T1000 (cell line): ENCODE measurements at regions not wholly inside any gene's neighbourhood (a gene's known extent, or its start where the extent isn't known, plus 50 kb on each side); places are given as distances from the start of the nearest gene placed in this dataset.

Experiments
- DNase-seq: peaks from one replicate; lab custom pipeline; 2025; ENCODE audit warnings: mixed read lengths; lab: John Stamatoyannopoulos, UW

- peak; percentile 43 for DNase-seq
Measured at GRCh38 chr13:89726690-89727435, 1620.6 kb upstream of the MIR17HG start.

GRCh38 chr13:89733829-89734228 is 1613.7 kb upstream of the MIR17HG start:
- no peak for DNase-seq

- DNase-seq, result no peak
Measured at GRCh38 chr13:89737051-89737450, 1610.4 kb upstream of the MIR17HG start.

- no peak for DNase-seq
Measured at GRCh38 chr13:89738072-89738471, 1609.4 kb upstream of the MIR17HG start.

GRCh38 chr13:89740994-89741685 is 1606.3 kb upstream of the MIR17HG start:
- no peak for DNase-seq

GRCh38 chr13:89746554-89746953 is 1600.9 kb upstream of the MIR17HG start:
- DNase-seq, result no peak

GRCh38 chr13:89748716-89749115 is 1598.8 kb upstream of the MIR17HG start:
- DNase-seq, result no peak

- DNase-seq, result no peak
Measured at GRCh38 chr13:89749888-89750287, 1597.6 kb upstream of the MIR17HG start.

GRCh38 chr13:89750371-89750770 is 1597.1 kb upstream of the MIR17HG start:
- no peak for DNase-seq

- no peak for DNase-seq
Measured at GRCh38 chr13:89751432-89751930, 1596.0 kb upstream of the MIR17HG start.

- no peak for DNase-seq
Measured at GRCh38 chr13:89752394-89752793, 1595.1 kb upstream of the MIR17HG start.

GRCh38 chr13:89755729-89756492 is 1591.6 kb upstream of the MIR17HG start:
- no peak for DNase-seq

GRCh38 chr13:89763005-89763404 is 1584.5 kb upstream of the MIR17HG start:
- no peak for DNase-seq

GRCh38 chr13:89783221-89783755 is 1564.2 kb upstream of the MIR17HG start:
- no peak for DNase-seq

GRCh38 chr13:89784161-89784809 is 1563.2 kb upstream of the MIR17HG start:
- no peak for DNase-seq

GRCh38 chr13:89786531-89786930 is 1561.0 kb upstream of the MIR17HG start:
- no peak for DNase-seq

GRCh38 chr13:89790696-89791095 is 1556.8 kb upstream of the MIR17HG start:
- DNase-seq, result no peak

GRCh38 chr13:89791971-89792630 is 1555.4 kb upstream of the MIR17HG start:
- no peak for DNase-seq

GRCh38 chr13:89796196-89796595 is 1551.3 kb upstream of the MIR17HG start:
- no peak for DNase-seq

- no peak for DNase-seq
Measured at GRCh38 chr13:89803839-89804238, 1543.6 kb upstream of the MIR17HG start.

GRCh38 chr13:89806594-89806993 is 1540.9 kb upstream of the MIR17HG start:
- DNase-seq, result no peak
